GM23248 (cell line): ENCODE measurements at regions not wholly inside any gene's neighbourhood (a gene's known extent, or its start where the extent isn't known, plus 50 kb on each side); places are given as distances from the start of the nearest gene placed in this dataset.

Experiments
- EZH2 ChIP-seq: fragments of 200-600 bp; sonication (generic); IDR thresholded peaks from 2 replicates; pipeline ENCODE4 v1.6.1; 2018; ENCODE audit warnings: antibody characterized with exemption, mild to moderate bottlenecking; ENCODE audit not compliant: insufficient read depth, poor library complexity, severe bottlenecking
- EZH2phosphoT487 ChIP-seq: fragments of 200-600 bp; sonication (generic); IDR thresholded peaks from 2 replicates; pipeline ENCODE4 v1.6.1; 2018; ENCODE audit warnings: antibody characterized with exemption, moderate library complexity, mild to moderate bottlenecking, low read depth; ENCODE audit not compliant: insufficient read depth

DNA sequence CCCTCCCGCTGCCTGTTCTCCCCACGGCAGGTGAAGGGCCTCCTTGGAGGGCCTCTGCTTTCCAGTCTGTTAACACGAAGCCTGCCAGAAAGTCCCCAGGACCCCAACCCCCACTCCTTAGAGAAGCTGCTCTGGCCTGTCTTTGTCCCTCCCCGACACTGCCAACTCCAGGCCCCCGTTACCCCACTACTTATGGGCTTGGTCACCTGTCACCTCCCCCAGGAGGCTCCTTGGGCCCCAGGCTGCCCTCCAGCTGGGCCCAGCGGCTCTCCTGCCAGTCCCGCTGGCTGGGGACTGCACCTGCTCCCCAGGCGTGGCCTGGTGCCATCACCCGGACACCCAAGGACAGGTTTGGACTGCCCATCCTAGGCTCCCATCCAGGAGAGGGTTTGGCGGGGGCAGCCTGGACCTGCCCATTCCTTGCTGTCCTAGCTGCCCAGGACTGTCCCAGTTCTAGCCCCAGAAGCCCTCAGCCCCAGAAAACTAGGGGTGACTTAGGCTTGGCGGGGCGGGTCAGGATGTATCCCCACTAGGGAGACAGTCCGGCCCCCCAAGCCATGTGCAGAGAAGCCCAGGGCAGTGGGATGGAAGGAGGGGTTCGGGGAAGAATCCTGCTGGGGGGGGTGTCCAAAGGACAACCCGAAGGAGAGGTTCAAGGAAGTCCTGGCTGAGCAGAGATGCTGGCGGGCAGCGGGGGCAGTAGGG is 155.7 kb upstream of the C14orf180 start:
- TF ChIP-seq EZH2phosphoT487 (no peak), EZH2 (no peak)
